SU-DHL-6 (cell line): ENCODE measurements at regions not wholly inside any gene's neighbourhood (a gene's known extent, or its start where the extent isn't known, plus 50 kb on each side); places are given as distances from the start of the nearest gene placed in this dataset.
"Not testable (repeated sequence)": the region's sequence is repeated elsewhere in the genome, so short reads cannot be mapped to it uniquely, and the experiment has no call there.

Experiments
- H2AFZ ChIP-seq: fragments of 200-600 bp; sonication (generic); 2 replicates; pipeline ENCODE4 v1.6.1; 2014; ENCODE audit warnings: low read depth, mild to moderate bottlenecking, moderate library complexity, mixed read lengths, antibody characterized with exemption, low read length; ENCODE audit not compliant: severe bottlenecking
- H3F3A ChIP-seq: fragments of 200-600 bp; shearing (Covaris generic); 2 replicates; pipeline ENCODE4 v1.6.0; 2016; ENCODE audit warnings: antibody characterized with exemption, mild to moderate bottlenecking; ENCODE audit not compliant: insufficient read depth
- H3K27ac ChIP-seq: fragments of 200-600 bp; sonication (generic); 2 replicates; pipeline ENCODE4 v1.5.1; 2016; ENCODE audit warnings: low read depth, mild to moderate bottlenecking, low read length, moderate library complexity, mixed read lengths
- H3K27me3 ChIP-seq: fragments of 200-600 bp; sonication (generic), shearing (Covaris generic); 2 replicates; pipeline ENCODE4 v1.6.0; 2014; ENCODE audit warnings: mild to moderate bottlenecking, low read length
- H3K36me3 ChIP-seq: fragments of 200-600 bp; sonication (generic); 2 replicates; pipeline ENCODE4 v1.6.1; 2014; ENCODE audit warnings: mild to moderate bottlenecking, low read length, mixed read lengths
- H3K4me2 ChIP-seq: fragments of 300-600, 200-600 bp; shearing (Covaris generic), sonication (generic); 2 replicates; pipeline ENCODE4 v1.6.0; 2014; ENCODE audit warnings: low read length, low read depth, mild to moderate bottlenecking; ENCODE audit not compliant: poor library complexity, severe bottlenecking
- H3K4me3 ChIP-seq: fragments of 200-600 bp; sonication (generic); 2 replicates; pipeline ENCODE4 v1.5.1; 2014; ENCODE audit warnings: antibody characterized with exemption, low read length, mild to moderate bottlenecking, mixed read lengths; ENCODE audit not compliant: insufficient read depth, poor library complexity, severe bottlenecking
- H3K79me2 ChIP-seq: fragments of 200-600 bp; sonication (generic); 2 replicates; pipeline ENCODE4 v1.6.1; 2014; ENCODE audit warnings: mild to moderate bottlenecking, low read length, moderate library complexity; ENCODE audit not compliant: insufficient read depth
- H3K9ac ChIP-seq: fragments of 200-600 bp; sonication (generic); 2 replicates; pipeline ENCODE4 v1.7.0; 2014; ENCODE audit warnings: mild to moderate bottlenecking, low read length
- H3K9me2 ChIP-seq: fragments of 200-600 bp; sonication (generic); replicated peaks from 2 replicates; pipeline ENCODE4 v1.6.1; 2014; ENCODE audit warnings: low read length; ENCODE audit not compliant: insufficient read depth
- H3K9me3 ChIP-seq: fragments of 200-600 bp; sonication (generic); 2 replicates; pipeline ENCODE4 v1.6.1; 2014; ENCODE audit warnings: low read length, mixed read lengths; ENCODE audit not compliant: insufficient read depth
- H4K20me1 ChIP-seq: fragments of 200-600 bp; sonication (generic); 2 replicates; pipeline ENCODE4 v1.6.1; 2014; ENCODE audit warnings: low read depth, mild to moderate bottlenecking, antibody characterized with exemption, low read length, moderate library complexity, mixed read lengths
- EZH2phosphoT487 ChIP-seq: fragments of 200-600 bp; sonication (generic), shearing (Covaris generic); conservative IDR thresholded peaks from 2 replicates; pipeline ENCODE4 v1.6.1; 2018; ENCODE audit warnings: mild to moderate bottlenecking, antibody characterized with exemption, low read length, moderate library complexity, mixed read lengths
- TF ChIP-seq, protein P1 (sequence below): fragments of 200-600 bp; sonication (generic); IDR thresholded peaks from one replicate; pipeline ENCODE4 v1.5.1; 2017; ENCODE audit warnings: antibody characterized with exemption, mild to moderate bottlenecking, low read length, moderate library complexity; ENCODE audit not compliant: insufficient read depth, poor library complexity, severe bottlenecking

DNA sequence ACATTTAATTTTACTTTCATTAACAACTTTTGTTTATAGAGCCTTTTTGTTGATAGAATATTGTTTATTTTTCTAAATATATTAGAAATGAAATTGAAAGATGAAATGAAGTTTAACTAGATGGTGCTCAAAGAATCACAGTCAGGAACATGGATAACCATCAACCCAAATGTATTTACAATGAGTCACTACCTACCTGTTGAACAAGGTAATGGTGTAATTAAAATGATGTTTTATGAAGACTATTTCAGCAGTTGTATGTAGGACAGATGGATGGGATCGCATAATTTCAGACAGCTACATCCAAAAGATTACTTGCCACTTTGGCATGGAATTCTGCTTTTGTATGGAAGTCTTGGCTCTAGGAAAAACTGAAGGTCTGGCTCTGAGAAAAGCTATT is 403.6 kb upstream of the SLC10A2 start:
- Histone ChIP-seq H3F3A (no peaks in the 10 kb centered on the region), H3K9me3 (no peaks in the 10 kb centered on the region), H3K27me3 (no peaks in the 10 kb centered on the region), H3K27ac (no peak overlapping the region), H3K36me3 (no peaks in the 10 kb centered on the region), H3K4me2 (no peak overlapping the region), H4K20me1 (no peaks in the 10 kb centered on the region), H2AFZ (no peak overlapping the region), H3K79me2 (no peaks in the 10 kb centered on the region), H3K9me2 (no peaks in the 10 kb centered on the region), H3K4me3 (no peak overlapping the region), H3K9ac (no peak overlapping the region)
- no peak for TF ChIP-seq EZH2phosphoT487
- TF ChIP-seq, protein P1, sequence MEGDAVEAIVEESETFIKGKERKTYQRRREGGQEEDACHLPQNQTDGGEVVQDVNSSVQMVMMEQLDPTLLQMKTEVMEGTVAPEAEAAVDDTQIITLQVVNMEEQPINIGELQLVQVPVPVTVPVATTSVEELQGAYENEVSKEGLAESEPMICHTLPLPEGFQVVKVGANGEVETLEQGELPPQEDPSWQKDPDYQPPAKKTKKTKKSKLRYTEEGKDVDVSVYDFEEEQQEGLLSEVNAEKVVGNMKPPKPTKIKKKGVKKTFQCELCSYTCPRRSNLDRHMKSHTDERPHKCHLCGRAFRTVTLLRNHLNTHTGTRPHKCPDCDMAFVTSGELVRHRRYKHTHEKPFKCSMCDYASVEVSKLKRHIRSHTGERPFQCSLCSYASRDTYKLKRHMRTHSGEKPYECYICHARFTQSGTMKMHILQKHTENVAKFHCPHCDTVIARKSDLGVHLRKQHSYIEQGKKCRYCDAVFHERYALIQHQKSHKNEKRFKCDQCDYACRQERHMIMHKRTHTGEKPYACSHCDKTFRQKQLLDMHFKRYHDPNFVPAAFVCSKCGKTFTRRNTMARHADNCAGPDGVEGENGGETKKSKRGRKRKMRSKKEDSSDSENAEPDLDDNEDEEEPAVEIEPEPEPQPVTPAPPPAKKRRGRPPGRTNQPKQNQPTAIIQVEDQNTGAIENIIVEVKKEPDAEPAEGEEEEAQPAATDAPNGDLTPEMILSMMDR, result no peak

GRCh38 chr13:103466761-103467160 is 400.5 kb upstream of the SLC10A2 start:
- no peak overlapping the region for H3K4me3 ChIP-seq
- H3K79me2 ChIP-seq, result no peaks in the 10 kb centered on the region
- H3K4me2 ChIP-seq, result no peak overlapping the region
- H3F3A ChIP-seq, result no peaks in the 10 kb centered on the region
- no peaks in the 10 kb centered on the region for H3K36me3 ChIP-seq
- H3K9ac ChIP-seq, result no peak overlapping the region
- H2AFZ ChIP-seq, result no peak overlapping the region
- TF ChIP-seq, protein P1, result no peak
- TF ChIP-seq EZH2phosphoT487, result no peak
- H3K9me3 ChIP-seq, result no peaks in the 10 kb centered on the region
- H4K20me1 ChIP-seq, result no peaks in the 10 kb centered on the region
- H3K27ac ChIP-seq, result no peak overlapping the region
- no peaks in the 10 kb centered on the region for H3K27me3 ChIP-seq
- no peaks in the 10 kb centered on the region for H3K9me2 ChIP-seq

DNA sequence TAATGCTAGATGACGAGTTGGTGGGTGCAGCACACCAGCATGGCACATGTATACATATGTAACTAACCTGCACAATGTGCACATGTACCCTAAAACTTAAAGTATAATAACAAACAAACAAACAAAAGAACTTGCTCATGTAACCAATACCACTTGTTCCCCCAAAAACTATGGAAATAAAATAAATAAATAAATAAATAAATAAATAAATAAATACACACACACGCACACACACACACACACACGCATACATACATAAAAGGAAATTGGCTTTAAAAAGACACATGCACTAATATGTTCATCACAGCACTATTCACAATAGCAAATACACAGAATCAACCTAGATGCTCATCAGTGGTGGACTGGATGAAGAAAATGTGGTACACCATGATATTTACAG is 394.0 kb upstream of the SLC10A2 start:
- H3K9me2 ChIP-seq, H3K9me3 ChIP-seq, H3K4me3 ChIP-seq, H2AFZ ChIP-seq, H3K79me2 ChIP-seq, H3F3A ChIP-seq, H3K36me3 ChIP-seq, H3K4me2 ChIP-seq, H3K27me3 ChIP-seq, H3K9ac ChIP-seq, H4K20me1 ChIP-seq, H3K27ac ChIP-seq: not testable (repeated sequence)

DNA sequence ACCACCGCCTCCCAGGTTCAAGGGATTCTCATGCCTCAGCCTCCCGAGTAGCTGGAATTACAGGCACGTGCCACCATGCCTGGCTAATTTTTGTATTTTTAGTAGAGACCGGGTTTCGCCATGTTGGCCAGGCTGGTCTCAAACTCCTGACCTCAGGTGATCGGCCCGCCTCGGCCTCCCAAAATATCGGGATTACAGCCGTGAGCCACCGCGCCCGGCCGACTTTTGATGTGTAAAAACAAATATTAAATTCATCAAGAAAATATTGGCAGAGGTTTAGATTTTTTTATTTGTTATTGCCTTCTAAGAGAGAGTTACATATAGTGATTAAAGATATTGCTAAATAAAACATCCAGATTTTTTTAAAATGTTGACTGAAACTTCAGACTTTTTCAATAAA is 390.8 kb upstream of the SLC10A2 start:
- not testable (repeated sequence) for H3K9ac ChIP-seq, H4K20me1 ChIP-seq, H3K9me3 ChIP-seq, H3K9me2 ChIP-seq, H3K27me3 ChIP-seq, H3K4me2 ChIP-seq, H3K4me3 ChIP-seq, H3K79me2 ChIP-seq, H3K36me3 ChIP-seq, H3F3A ChIP-seq, H2AFZ ChIP-seq, H3K27ac ChIP-seq
